Stimulated activated CD4-positive, alpha-beta T cell treated with anti-CD3 and anti-CD28 coated beads, Interleukin-4, amount 100 ng/mL, for 24 hours (primary cell): ENCODE measurements at regions not wholly inside any gene's neighbourhood (a gene's known extent, or its start where the extent isn't known, plus 50 kb on each side); places are given as distances from the start of the nearest gene placed in this dataset.
"Not testable (repeated sequence)": the region's sequence is repeated elsewhere in the genome, so short reads cannot be mapped to it uniquely, and the experiment has no call there.

Experiments used
- DNase-seq: peaks from one replicate; pipeline ENCODE4 v3.0.0-alpha.2; 2020

DNA sequence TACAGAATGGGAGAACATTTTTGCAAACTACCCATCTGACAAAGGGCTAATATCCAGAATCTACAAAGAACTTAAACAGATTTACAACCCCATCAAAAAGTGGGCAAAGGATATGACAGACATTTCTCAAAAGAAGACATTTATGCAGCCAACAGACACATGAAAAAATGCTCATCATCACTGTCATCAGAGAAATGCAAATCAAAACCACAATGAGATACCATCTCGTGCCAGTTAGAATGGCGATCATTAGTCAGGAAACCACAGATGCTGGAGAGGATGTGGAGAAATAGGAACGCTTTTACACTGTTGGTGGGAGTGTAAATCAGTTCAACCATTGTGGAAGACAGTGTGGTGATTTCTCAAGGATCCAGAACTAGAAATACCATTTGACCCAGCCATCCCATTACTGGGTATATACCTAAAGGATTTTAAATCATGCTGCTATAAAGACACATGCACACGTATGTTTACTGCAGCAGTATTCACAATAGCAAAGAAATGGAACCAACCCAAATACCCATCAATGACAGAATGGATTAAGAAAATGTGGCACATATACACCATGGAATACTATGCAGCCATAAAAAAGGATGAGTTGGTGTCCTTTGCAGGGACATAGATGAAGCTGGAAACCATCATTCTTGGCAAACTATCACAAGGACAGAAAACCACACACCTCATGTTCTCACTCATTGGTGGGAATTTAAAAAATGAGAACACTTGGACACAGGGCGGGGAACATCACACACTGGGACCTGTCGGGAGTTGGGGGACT, 317.7 kb upstream of the THBS1 start:
- DNase-seq: not testable (repeated sequence)

GRCh38 chr15:39265261-39265660, 315.6 kb upstream of the THBS1 start:
- no peak for DNase-seq

- no peak for DNase-seq
Observed at GRCh38 chr15:39266890-39267289, 314.0 kb upstream of the THBS1 start.

- no peak for DNase-seq
Observed at GRCh38 chr15:39267685-39268084, 313.2 kb upstream of the THBS1 start.

DNA sequence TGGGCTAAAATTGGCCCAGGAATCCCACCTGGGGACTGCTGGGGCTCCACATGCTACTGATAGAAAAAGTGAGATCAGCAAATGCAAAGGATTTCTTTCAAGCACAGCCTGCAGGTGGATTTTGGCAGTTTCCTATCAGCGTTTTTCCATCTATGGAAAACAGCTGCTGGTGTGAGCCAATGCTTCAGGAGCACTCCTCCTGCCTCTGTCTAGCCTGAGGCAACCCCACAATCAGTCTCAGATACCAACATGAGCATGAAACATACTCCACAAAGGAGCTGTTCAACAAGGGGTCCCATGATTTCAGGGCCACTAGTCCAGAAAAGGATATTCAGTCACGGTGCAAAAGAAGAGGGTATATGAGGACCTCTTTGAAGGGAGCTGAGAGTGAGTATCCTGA, 311.5 kb upstream of the THBS1 start:
- no peak for DNase-seq

- DNase-seq: no peak
Observed at GRCh38 chr15:39269821-39270220, 311.1 kb upstream of the THBS1 start.

- DNase-seq: no peak
Observed at GRCh38 chr15:39270221-39270855, 310.5 kb upstream of the THBS1 start.

DNA sequence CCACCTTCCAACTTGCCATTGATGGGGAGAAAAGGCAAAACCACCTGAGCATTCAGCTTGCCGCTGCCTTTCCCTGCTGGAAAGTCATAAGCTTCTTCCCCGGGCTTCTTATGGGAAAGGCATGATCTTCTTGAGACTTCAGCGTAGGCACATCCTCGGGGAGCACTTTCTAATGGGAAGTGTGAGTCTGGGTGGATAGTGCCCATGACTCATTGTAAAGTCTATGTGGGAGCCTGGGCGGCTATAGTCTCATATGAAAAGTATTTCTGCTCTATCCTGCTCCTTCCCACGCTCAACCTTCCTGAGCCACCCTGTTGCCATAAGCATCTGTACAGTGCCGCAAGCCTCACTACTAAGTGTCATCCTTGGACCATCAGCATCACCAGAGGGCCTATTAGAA, 309.9 kb upstream of the THBS1 start:
- no peak for DNase-seq

DNA sequence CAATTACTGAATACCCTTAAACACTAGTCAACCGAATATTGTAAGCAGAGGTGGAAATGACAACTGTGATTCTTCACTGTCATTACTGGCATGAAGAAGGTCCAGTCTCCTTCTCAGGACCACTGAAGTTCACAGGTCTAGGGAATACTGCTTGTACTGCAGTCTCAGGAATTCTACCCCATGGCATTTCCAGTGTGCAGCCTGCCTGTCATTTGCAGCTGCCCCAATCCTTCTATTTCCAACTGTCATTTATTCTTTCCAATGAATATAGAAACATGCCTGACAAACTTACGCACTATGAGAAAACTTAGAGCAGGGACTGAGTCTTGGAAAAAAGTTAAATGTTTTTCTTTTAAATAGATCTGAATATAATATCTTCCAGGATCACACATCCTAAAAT, 308.0 kb upstream of the THBS1 start:
- no peak for DNase-seq

DNA sequence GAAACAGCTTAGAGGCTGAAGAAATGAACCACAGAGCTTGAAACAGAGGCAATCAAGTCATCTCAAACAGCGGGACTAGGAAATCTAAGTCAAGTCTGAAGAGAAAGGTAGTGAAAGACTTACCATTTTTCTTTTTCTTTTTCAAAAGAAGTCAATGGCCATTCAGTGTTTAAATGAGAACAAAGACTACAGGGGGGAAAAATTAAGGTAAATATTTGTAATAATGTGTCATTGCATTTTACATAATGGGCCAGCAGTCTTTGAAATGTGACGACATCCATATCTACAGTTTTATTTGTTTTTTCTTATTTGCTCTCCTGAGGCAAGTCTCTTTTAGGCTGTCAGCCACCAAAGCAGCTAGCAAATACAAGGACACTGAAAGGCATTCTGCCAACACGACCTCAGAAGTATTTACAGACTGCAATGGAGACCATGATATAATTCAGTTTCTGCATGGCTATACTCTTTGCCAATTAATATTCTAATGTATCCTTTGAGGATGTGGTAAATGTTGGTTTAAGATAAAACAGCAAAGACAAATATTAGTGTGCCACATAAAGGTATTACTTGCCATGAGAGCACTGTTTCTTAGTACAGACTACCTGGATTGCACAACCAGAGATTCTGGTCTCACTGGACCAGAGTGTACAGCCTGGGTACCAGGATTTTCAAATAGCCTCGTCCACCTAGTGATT, 307.0 kb upstream of the THBS1 start:
- no peak for DNase-seq

DNA sequence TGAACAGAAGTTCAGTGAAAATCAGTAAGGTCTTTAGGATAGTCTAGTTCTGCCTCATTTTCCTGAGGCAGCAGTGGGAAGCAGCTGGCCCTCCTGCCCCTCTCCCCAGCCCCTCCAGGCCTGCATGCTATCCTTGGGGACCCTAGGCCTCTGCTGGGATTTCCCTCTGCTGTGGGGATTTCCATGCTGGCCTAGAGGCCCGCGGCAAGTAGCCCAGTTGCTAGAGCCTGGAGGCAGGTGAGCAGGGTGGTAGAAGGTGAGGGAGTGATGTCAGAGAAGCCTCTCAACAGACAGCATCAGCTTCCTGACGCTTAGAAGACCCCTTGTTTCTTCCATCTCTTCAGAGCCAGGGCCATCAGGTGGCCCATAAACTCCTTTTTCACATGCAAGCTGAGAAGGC, 305.8 kb upstream of the THBS1 start:
- no peak for DNase-seq

DNA sequence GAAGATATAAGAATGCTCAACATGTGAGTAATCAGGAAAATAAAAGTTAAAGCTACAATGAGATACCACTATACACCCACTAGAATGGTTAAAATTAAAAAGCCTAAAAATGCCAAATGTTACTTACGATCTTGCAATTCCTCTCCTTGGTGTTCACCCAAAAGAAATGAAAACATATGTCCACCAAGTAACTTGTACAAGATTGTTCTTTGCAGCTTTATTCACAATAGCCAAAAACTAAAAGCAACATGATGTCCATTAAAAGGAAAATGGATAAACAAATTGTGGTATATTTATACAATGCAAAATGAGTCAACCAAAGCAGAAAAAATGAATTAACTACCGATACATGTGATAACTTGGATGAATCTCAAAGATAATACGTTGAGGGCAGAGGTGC, 301.6 kb upstream of the THBS1 start:
- DNase-seq: no peak

DNA sequence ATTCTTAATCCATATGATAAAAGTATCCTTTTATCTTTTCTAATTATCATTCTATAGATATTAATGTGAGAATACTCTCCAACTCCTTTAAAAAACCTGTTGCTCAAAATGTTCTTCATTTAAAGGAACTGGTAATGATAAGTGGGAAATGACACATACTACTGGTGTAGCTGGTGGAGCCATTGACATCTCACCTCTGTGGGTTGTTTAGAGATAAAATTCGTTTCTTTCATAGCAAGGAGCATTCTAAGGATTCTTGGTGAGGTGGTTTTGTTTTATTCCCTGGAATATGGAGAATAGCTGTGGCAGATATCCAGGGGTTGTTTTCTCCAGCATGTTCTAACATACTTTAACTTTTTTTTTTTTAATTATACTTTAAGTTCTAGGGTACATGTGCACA, 299.8 kb upstream of the THBS1 start:
- DNase-seq: no peak

GRCh38 chr15:39282663-39283208, 298.1 kb upstream of the THBS1 start:
- no peak for DNase-seq

GRCh38 chr15:39283531-39283930, 297.3 kb upstream of the THBS1 start:
- no peak for DNase-seq

DNA sequence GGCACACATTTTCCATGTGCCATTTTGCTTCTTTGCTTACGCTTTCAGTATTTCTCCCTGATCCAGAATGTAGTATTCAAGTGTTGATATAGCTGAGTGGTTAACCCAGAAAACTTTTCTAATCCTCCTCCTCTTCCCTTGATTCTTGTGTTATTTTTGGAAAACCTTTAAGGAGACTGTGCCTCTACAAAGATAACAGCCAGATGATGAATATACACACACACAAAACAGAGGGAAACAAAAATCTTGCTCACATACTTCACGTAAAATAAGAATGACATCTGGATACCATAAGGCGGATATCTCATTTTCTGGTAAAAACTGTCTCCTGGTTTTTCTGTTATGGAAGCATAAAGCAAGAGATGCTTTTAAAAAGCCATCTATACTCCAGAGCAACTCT, 295.8 kb upstream of the THBS1 start:
- DNase-seq: no peak

DNA sequence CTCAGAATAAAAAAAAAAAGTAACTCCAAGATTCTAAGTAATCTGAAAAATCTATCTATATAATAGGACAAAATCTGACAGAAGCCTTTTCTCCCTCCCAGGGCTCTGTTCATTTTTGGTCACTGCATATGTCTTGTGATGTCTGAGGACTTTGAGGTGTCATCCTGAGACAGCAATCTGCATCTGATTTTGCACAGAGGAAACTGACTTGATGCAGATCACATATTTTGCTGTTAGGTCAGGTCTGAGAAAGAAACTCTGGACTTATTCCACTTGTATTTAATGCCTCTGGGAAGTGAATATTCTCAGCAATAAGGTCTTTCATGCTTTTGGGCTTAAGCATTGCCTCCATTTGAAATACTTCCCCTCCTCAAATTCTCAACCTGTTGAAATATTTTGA, 295.2 kb upstream of the THBS1 start:
- DNase-seq: no peak

- DNase-seq: no peak
Observed at GRCh38 chr15:39286706-39287105, 294.2 kb upstream of the THBS1 start.

DNA sequence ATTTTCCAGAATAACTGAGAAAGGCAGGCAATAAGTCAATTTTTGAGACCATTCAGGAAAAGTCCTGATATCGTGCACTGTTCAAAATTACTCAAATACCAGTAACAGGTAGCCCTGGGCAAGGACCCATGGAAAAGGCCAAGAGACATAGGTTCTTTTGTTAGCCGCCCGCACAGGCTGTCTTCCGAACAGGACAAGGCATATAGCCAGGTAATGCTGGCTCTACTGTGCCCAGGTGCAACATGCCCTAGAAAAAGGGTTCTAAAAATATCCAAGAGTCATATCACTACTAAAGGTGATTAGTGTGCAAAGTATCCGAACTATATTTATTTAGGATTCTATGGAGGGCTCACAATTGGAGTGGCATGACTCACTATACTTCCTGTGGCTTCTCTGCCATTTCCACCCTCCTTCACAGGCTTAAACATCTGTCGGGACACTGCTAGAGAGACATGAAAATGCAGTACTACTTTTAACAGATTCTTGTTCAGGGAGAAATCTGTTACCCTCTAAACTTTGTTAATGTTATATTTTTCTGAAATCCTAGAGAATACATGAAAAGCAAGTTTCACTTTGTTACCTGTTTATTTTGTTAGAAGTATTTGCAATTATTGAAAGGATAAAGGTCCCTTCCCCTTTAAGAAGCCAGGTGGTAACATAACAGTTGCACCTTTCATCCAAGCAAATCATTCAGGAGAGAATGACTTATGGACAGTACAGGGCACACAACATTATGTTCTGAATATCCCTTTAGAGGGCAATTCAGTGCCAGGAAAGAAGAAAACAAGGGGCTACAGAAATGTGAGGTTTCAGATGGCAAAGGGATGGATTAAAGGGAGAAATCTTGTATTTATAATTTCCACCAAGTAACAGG, 293.3 kb upstream of the THBS1 start:
- no peak for DNase-seq

DNA sequence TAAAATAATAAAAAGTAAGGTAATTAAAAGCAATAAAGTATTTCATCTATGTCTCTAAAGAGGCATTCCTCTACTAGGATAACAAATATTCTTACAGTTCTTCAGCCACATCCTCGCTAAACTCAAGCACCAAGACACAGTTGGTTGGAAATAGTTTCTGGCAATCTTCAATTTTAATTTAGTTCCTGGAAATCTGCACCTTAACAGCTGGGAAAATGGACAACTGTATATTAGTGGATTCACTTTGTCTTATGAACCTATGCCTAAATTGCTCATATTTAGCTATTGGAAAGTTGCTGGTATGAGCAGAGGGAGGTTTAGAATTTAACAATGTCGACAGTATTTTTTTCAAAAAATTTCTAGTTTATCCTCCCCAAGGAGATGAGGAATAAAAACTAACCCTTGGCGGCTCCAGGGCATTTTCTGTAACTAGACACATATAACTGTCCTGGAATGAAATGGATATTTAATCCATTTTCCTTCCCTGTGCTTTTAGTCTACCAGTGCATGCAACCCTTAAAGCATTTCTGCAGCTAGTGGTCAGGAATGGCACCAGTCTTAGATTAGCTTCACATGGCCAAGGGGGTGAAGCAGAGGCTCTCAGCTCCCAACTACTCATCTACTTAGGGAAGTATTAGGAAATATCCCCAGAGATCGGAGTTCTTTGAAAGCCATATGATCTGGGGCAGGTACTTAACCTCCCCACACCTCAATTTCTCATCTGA, 290.0 kb upstream of the THBS1 start:
- no peak for DNase-seq

DNA sequence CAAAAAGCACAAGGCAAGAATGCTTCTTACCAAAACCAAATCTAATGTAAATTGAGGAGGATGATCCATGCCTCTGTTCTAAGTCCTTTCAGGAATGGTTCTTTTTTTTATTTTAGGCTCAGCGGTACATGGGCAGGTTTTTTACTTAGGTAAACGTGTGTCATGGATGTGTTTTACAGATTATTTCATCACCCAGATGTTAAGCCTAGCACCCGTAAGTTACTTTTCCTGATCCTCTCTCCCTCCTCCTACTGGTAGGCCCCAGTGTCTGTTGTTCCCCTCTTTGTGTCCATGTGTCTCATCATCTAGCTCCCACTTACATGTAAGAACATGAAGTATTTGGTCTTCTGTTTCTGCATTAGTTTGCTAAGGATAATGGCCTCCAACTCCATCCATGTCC, 289.2 kb upstream of the THBS1 start:
- no peak for DNase-seq

DNA sequence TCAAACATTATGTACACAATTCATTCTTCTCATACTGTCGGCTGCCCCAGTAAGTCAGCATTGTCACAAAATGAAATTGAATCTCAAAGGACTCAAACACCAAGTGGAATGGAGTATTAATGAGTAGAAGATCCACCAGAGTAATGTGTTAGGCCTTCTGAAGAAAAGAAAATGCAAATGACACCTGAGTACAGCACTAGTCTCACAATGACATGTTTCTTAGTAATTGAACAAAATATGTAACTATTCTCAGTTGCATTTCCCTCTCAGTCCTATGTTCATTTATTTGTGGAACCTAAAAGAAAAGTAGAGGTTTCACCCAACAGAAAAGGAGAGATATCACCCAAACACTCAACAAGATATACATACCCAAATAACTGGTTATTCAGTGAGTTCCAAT, 283.9 kb upstream of the THBS1 start:
- DNase-seq: no peak
